CD14-positive monocyte (primary cell): ENCODE measurements at regions not wholly inside any gene's neighbourhood (a gene's known extent, or its start where the extent isn't known, plus 50 kb on each side); places are given as distances from the start of the nearest gene placed in this dataset.

ENCODE experiments used
- DNase-seq, 3 donors: peaks; one replicate each; pipeline ENCODE4 v3.0.0-alpha.2; 2011 to 2022
- H2AFZ ChIP-seq: 2 replicates; pipeline ENCODE4 v1.6.0; 2012; ENCODE audit warnings: mild to moderate bottlenecking, low read depth, low read length, inconsistent platforms; ENCODE audit not compliant: insufficient read depth, poor library complexity, severe bottlenecking
- H3K27ac ChIP-seq, 2 donors: 1 replicate in 1 of 2; 2 replicates in 1 of 2; pipeline ENCODE4 v1.5.1; 2012 to 2013; ENCODE audit warnings: low read length in 2 of 2, control low read depth in 1 of 2, inconsistent platforms in 1 of 2, low read depth in 1 of 2, mild to moderate bottlenecking in 1 of 2
- H3K27me3 ChIP-seq, 2 donors: one replicate each; pipeline versions ENCODE4 v1.6.0 to v1.6.1; 2011 to 2013; ENCODE audit warnings: low read length in 2 of 2; ENCODE audit not compliant: control insufficient read depth in 2 of 2, insufficient read depth in 2 of 2
- H3K36me3 ChIP-seq, 2 donors: replicated peaks in 1 of 2; 1 replicate in 1 of 2; 2 replicates in 1 of 2; pipeline versions ENCODE4 v1.5.1 to v1.6.1; 2012 to 2013; ENCODE audit warnings: low read length in 2 of 2, control low read depth in 1 of 2, inconsistent platforms in 1 of 2, mild to moderate bottlenecking in 1 of 2; ENCODE audit not compliant: insufficient read depth in 2 of 2, control insufficient read depth in 1 of 2
- H3K4me1 ChIP-seq, 2 donors: 1 replicate in 1 of 2; 2 replicates in 1 of 2; pipeline versions ENCODE4 v1.5.1 to v1.6.1; 2012 to 2013; ENCODE audit warnings: low read length in 2 of 2, control low read depth in 1 of 2, inconsistent platforms in 1 of 2, mild to moderate bottlenecking in 1 of 2, moderate library complexity in 1 of 2; ENCODE audit not compliant: insufficient read depth in 2 of 2, control insufficient read depth in 1 of 2
- H3K4me2 ChIP-seq: replicated peaks from 2 replicates; pipeline ENCODE3; 2012; ENCODE audit warnings: low read length, moderate library complexity, mild to moderate bottlenecking; ENCODE audit not compliant: poor library complexity, severe bottlenecking; ENCODE audit errors: extremely low read depth
- H3K4me3 ChIP-seq, 3 experiments: fragments of 200-600 bp in 1 of 3; sonication (generic) in 1 of 3; replicated peaks in 1 of 3; 1 replicate in 2 of 3; 2 replicates in 1 of 3; pipeline ENCODE4 v1.5.1; 2011 to 2013; ENCODE audit warnings: low read length in 3 of 3, mild to moderate bottlenecking in 3 of 3, control low read depth in 2 of 3, low read depth in 2 of 3, inconsistent platforms in 1 of 3, moderate library complexity in 1 of 3
- H3K79me2 ChIP-seq: 2 replicates; pipeline ENCODE4 v1.6.0; 2012; ENCODE audit warnings: mild to moderate bottlenecking, control low read depth, inconsistent platforms, low read length, moderate library complexity; ENCODE audit not compliant: insufficient read depth
- H3K9ac ChIP-seq: 2 replicates; pipeline ENCODE4 v1.6.0; 2017; ENCODE audit warnings: low read length, mild to moderate bottlenecking; ENCODE audit not compliant: insufficient read depth, poor library complexity, severe bottlenecking
- H3K9me3 ChIP-seq, 2 donors: replicated peaks in 1 of 2; 1 replicate in 1 of 2; 2 replicates in 1 of 2; pipeline versions ENCODE4 v1.5.1 to v1.6.1; 2012 to 2013; ENCODE audit warnings: low read length in 2 of 2, control low read depth in 1 of 2; ENCODE audit not compliant: control insufficient read depth in 1 of 2, insufficient read depth in 1 of 2
- H4K20me1 ChIP-seq: 2 replicates; pipeline ENCODE4 v1.6.0; 2012; ENCODE audit warnings: mild to moderate bottlenecking, low read length, control low read depth, moderate library complexity; ENCODE audit not compliant: insufficient read depth
- H3K27ac Mint-ChIP-seq, 7 donors: one replicate each; pipeline ENCODE4 v1.8.0; 2020; ENCODE audit warnings: mild to moderate bottlenecking in 7 of 7, mixed read lengths in 7 of 7, moderate library complexity in 6 of 7, inconsistent platforms in 2 of 7
- H3K27me3 Mint-ChIP-seq, 3 donors: one replicate each; pipeline ENCODE4 v1.8.0; 2021 to 2022; ENCODE audit warnings: low read depth in 3 of 3, mild to moderate bottlenecking in 3 of 3, mixed read lengths in 3 of 3, moderate library complexity in 3 of 3, inconsistent platforms in 1 of 3
- H3K36me3 Mint-ChIP-seq, 2 donors: one replicate each; pipeline ENCODE4 v1.8.0; 2020; ENCODE audit warnings: mixed read lengths in 2 of 2, inconsistent platforms in 1 of 2, mild to moderate bottlenecking in 1 of 2
- H3K4me1 Mint-ChIP-seq: one replicate; pipeline ENCODE4 v1.8.0; 2020; ENCODE audit warnings: mild to moderate bottlenecking, mixed read lengths
- H3K4me3 Mint-ChIP-seq, 2 donors: one replicate each; pipeline ENCODE4 v1.8.0; 2020; ENCODE audit warnings: mild to moderate bottlenecking in 2 of 2, mixed read lengths in 2 of 2, moderate library complexity in 1 of 2
- H3K9me3 Mint-ChIP-seq, 7 donors: one replicate each; pipeline ENCODE4 v1.8.0; 2020 to 2022; ENCODE audit warnings: mixed read lengths in 7 of 7, mild to moderate bottlenecking in 6 of 7, moderate library complexity in 6 of 7, inconsistent platforms in 2 of 7
- WGBS: methylation state at CpG from one replicate; pipeline ENCODE4 v1.1.5; 2013; ENCODE audit warnings: missing lambda C conversion rate; ENCODE audit not compliant: insufficient coverage; 5-methylcytosine and 5-hydroxymethylcytosine counted together
- intact Hi-C, 2 donors: fragments of 100-400 bp; cut with micrococcal nuclease; formaldehyde crosslinking; loops; one replicate each; pipeline versions ENCODE4 v1.15.0 to v1.15.1; 2023
- TF ChIP-seq, protein P1 (sequence below): fragments of 200-600 bp; IDR thresholded peaks from one replicate; pipeline ENCODE4 v1.8.0; 2022; ENCODE audit warnings: antibody characterized with exemption, mild to moderate bottlenecking

DNA sequence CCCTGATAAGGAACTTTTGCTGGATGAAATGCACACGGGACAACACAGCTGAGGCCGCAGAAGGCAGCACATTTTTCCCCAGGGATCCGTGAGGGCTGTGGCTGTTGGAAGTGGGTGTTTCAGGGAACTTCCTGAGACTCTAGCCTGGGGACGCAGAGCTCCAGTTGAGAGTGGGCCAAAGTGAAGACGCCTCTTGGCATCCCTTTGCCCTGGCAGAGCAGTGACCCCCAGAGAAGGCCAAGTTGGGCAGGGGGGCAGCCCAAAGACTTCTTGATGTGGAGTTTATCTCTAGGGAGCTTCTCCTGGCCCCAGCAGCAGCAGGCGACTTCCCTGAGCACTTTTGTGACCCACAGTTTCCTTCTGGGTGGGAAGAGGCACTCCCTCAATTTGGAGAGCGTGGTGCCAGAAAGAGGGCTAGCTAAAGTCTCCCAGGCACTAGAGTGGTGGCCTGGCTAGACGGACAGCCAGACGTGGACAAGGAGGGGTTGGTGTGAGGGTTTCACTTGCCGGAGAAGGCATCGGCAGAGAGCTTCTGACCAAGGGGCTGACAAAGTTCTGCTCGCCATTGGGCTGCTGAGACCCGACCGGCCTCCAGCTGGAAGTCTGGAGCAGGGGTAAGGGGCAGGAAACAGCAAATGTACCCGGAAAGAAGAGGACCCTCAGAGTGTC, 108.8 kb downstream of the ACKR3 start:
- no peaks in the 10 kb centered on the region for H3K36me3 Mint-ChIP-seq
- no peak overlapping the region for H2AFZ ChIP-seq
- TF ChIP-seq, protein P1, sequence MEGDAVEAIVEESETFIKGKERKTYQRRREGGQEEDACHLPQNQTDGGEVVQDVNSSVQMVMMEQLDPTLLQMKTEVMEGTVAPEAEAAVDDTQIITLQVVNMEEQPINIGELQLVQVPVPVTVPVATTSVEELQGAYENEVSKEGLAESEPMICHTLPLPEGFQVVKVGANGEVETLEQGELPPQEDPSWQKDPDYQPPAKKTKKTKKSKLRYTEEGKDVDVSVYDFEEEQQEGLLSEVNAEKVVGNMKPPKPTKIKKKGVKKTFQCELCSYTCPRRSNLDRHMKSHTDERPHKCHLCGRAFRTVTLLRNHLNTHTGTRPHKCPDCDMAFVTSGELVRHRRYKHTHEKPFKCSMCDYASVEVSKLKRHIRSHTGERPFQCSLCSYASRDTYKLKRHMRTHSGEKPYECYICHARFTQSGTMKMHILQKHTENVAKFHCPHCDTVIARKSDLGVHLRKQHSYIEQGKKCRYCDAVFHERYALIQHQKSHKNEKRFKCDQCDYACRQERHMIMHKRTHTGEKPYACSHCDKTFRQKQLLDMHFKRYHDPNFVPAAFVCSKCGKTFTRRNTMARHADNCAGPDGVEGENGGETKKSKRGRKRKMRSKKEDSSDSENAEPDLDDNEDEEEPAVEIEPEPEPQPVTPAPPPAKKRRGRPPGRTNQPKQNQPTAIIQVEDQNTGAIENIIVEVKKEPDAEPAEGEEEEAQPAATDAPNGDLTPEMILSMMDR, result no peak
- H3K36me3 ChIP-seq, result no peaks in the 10 kb centered on the region
- peaks cover 20 to 41% (median 27%) of the 10 kb centered on the region in 3 donors for H3K27me3 Mint-ChIP-seq
- peaks cover 0 to 20% of the 10 kb centered on the region in 2 donors for H3K27me3 ChIP-seq
- no peaks in the 10 kb centered on the region for H3K79me2 ChIP-seq
- no peak for DNase-seq
- no peak overlapping the region for H3K4me2 ChIP-seq
- H3K27ac Mint-ChIP-seq, result no peak overlapping the region
- H3K4me1 Mint-ChIP-seq, result no peaks in the 10 kb centered on the region
- no peak overlapping the region for H3K9ac ChIP-seq
- no peak overlapping the region for H3K4me3 ChIP-seq
- intact Hi-C loops, result no loop called here
- no peak overlapping the region for H3K27ac ChIP-seq
- no peaks in the 10 kb centered on the region for H3K4me1 ChIP-seq
- H3K9me3 Mint-ChIP-seq, result peaks cover 0 to 5% (median 0%) of the 10 kb centered on the region in 7 donors
- no peaks in the 10 kb centered on the region for H4K20me1 ChIP-seq
- WGBS, result 95% methylated on average over 14 of the region's 15 CpGs
- H3K4me3 Mint-ChIP-seq, result peak overlapping the region in 1 of 2 donors; percentile 2
- no peaks in the 10 kb centered on the region for H3K9me3 ChIP-seq

DNA sequence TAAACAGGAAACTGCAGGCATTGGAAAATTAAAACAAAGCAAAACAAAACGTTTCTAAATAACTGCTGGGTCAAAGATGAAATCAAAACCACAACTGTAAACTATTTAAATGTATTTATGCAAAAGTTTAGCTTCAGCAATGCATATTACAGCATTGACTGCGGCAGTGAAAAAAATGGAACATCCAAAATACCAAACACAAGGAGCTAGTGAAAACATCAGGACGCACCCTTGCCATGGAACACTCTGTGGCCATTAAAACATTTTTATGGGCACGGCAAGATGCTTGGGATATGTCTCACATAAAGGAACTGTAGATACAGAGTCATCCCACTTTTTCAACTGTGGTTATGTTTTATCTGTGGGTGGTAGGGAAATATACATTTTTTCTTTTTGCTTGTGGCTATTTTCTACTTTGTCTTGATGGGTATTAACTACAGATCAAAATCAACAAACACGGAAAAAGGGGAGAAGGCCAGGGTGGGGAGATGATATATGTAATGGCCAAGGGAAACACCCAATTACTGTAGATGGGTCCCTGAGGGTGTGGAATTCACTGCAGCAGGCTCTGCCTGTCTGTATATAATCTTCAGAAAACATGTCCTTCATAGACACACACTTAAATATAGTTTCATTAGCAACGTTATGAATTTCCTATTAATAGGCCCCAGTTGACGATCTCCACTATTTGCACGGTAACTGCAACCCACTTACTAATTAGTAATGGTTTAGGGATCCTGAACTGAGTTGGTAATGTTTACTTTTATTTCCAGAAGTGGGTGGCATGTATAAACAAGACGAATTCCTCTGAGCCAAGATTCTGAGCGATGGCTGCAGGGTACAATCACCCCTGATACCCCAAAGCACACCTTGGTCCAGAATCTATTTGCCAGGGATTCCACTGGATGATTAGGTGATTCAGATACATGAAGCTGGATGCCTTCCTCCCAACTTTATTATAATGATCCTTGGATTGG, 110.5 kb downstream of the ACKR3 start:
- Mint-ChIP-seq H3K4me1 (peaks cover 5% of the 10 kb centered on the region), H3K36me3 (no peaks in the 10 kb centered on the region), H3K4me3 (peak overlapping the region in 1 of 2 donors; percentile 16), H3K27ac (no peak overlapping the region), H3K9me3 (peaks cover 0 to 5% (median 0%) of the 10 kb centered on the region in 7 donors), H3K27me3 (peaks cover 18 to 38% (median 31%) of the 10 kb centered on the region in 3 donors)
- H4K20me1 ChIP-seq, result no peaks in the 10 kb centered on the region
- H3K79me2 ChIP-seq, result no peaks in the 10 kb centered on the region
- H3K36me3 ChIP-seq, result no peaks in the 10 kb centered on the region
- H2AFZ ChIP-seq, result no peak overlapping the region
- no peak overlapping the region for H3K4me2 ChIP-seq
- H3K9me3 ChIP-seq, result no peaks in the 10 kb centered on the region
- H3K27ac ChIP-seq, result no peak overlapping the region
- H3K4me3 ChIP-seq, result no peak overlapping the region
- WGBS, result no CpG with 5 or more reads among the region's 10 CpGs
- no peaks in the 10 kb centered on the region for H3K4me1 ChIP-seq
- peaks cover 0 to 16% of the 10 kb centered on the region in 2 donors for H3K27me3 ChIP-seq
- H3K9ac ChIP-seq, result no peak overlapping the region
- intact Hi-C loops, result no loop called here
- DNase-seq, result no peak
- TF ChIP-seq, protein P1, result no peak
